ENCODE measurements at regions not wholly inside any gene's neighbourhood (a gene's known extent, or its start where the extent isn't known, plus 50 kb on each side); places are given as distances from the start of the nearest gene placed in this dataset.

- TF ChIP-seq, protein P1, sequence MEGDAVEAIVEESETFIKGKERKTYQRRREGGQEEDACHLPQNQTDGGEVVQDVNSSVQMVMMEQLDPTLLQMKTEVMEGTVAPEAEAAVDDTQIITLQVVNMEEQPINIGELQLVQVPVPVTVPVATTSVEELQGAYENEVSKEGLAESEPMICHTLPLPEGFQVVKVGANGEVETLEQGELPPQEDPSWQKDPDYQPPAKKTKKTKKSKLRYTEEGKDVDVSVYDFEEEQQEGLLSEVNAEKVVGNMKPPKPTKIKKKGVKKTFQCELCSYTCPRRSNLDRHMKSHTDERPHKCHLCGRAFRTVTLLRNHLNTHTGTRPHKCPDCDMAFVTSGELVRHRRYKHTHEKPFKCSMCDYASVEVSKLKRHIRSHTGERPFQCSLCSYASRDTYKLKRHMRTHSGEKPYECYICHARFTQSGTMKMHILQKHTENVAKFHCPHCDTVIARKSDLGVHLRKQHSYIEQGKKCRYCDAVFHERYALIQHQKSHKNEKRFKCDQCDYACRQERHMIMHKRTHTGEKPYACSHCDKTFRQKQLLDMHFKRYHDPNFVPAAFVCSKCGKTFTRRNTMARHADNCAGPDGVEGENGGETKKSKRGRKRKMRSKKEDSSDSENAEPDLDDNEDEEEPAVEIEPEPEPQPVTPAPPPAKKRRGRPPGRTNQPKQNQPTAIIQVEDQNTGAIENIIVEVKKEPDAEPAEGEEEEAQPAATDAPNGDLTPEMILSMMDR (IDR thresholded peaks at IDR 0.05; ENCODE audit: low read depth, low read length), result no peak
- no peak for TF ChIP-seq POLR2A (IDR thresholded peaks at IDR 0.05; ENCODE audit: extremely low read depth, insufficient read length)
- TF ChIP-seq MYC (IDR thresholded peaks at IDR 0.05; ENCODE audit: low read depth, low read length), result no peak
- TF ChIP-seq MAX (IDR thresholded peaks at IDR 0.05; ENCODE audit: low read depth, low read length), result no peak
- no peak for DNase-seq (ENCODE audit: low read depth)
- no peak overlapping the region for H3K4me3 ChIP-seq (ENCODE audit: low read depth, low read length)
Observed at GRCh38 chr2:187939180-187939579, 352.5 kb upstream of the GULP1 start.

- no peak for DNase-seq (ENCODE audit: low read depth)
- TF ChIP-seq MAX (IDR thresholded peaks at IDR 0.05; ENCODE audit: low read depth, low read length) (no peak), MYC (IDR thresholded peaks at IDR 0.05; ENCODE audit: low read depth, low read length) (no peak), POLR2A (IDR thresholded peaks at IDR 0.05; ENCODE audit: extremely low read depth, insufficient read length) (no peak)
- TF ChIP-seq, protein P1 (IDR thresholded peaks at IDR 0.05; ENCODE audit: low read depth, low read length), result no peak
- no peak overlapping the region for H3K4me3 ChIP-seq (ENCODE audit: low read depth, low read length)
Observed at GRCh38 chr2:187942876-187943275, 348.8 kb upstream of the GULP1 start.

DNA sequence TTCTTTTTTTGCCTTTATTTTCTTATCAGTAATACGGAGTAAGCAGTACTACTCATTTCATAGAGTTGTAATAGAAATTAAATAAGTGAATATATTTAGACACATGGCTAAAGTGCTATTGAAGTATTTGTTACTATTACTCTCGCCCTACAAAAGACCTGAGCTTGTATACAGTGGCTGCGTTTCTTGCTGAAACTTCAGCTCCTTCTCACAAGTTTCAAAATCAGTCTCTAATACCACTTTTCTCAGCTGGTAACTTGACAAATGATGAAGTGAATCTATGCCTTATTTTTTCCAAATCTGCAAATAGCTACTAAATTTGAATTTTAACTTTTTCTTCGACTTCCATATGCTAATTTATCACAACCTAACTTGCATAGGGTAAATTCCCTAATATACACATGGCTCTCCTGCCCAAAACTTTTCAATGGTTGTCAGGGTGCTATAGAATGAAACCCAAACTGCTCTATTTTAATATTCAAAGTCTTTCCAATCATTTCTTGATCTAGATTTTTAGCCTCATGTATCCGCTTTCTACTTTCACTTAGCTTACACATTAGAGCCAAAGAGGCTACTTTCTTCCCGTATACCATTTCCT is 347.8 kb upstream of the GULP1 start:
- no peak for DNase-seq (ENCODE audit: low read depth)
- no peak for TF ChIP-seq POLR2A (IDR thresholded peaks at IDR 0.05; ENCODE audit: extremely low read depth, insufficient read length)
- no peak for TF ChIP-seq MYC (IDR thresholded peaks at IDR 0.05; ENCODE audit: low read depth, low read length)
- TF ChIP-seq MAX (IDR thresholded peaks at IDR 0.05; ENCODE audit: low read depth, low read length), result no peak
- TF ChIP-seq, protein P1 (IDR thresholded peaks at IDR 0.05; ENCODE audit: low read depth, low read length), result no peak
- H3K4me3 ChIP-seq (ENCODE audit: low read depth, low read length), result no peak overlapping the region

- TF ChIP-seq POLR2A (IDR thresholded peaks at IDR 0.05; ENCODE audit: extremely low read depth, insufficient read length) (no peak), MAX (IDR thresholded peaks at IDR 0.05; ENCODE audit: low read depth, low read length) (no peak), MYC (IDR thresholded peaks at IDR 0.05; ENCODE audit: low read depth, low read length) (no peak)
- TF ChIP-seq, protein P1 (IDR thresholded peaks at IDR 0.05; ENCODE audit: low read depth, low read length), result no peak
- no peak overlapping the region for H3K4me3 ChIP-seq (ENCODE audit: low read depth, low read length)
- no peak for DNase-seq (ENCODE audit: low read depth)
Observed at GRCh38 chr2:187949859-187950258, 341.8 kb upstream of the GULP1 start.

DNA sequence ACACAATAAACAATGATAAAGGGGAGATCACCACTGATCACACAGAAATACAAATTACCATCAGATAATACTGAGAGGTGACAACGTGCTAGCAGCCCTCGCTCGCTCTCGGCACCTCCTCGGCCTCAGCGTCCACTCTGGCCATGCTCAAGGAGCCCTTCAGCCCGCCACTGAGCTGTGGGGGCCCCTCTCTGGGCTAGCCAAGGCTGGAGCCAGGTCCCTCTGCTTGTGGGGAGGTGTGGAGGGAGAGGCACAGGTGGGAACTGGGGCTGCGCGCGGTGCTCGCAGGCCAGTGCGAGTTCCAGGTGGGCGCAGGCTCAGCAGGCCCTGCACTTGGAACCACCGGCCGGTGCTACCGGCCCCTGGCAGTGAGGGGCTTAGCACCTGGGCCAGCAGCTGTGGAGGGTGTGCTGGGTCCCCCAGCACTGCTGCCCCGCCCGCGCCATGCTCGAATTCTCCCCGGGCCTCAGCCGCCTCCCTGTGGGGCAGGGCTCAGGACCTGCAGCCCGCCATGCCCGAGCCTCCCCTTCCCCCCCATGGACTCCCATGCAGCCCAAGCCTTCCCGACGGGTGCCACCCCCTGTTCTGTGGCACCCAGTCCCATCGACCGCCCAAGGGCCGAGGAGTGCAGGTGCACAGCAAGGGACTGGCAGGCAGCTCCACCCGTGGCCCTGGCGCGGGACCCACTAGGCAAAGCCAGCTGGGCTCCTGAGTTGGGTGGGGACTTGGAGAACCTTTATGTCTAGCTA is 340.0 kb upstream of the GULP1 start:
- no peak overlapping the region for H3K4me3 ChIP-seq (ENCODE audit: low read depth, low read length)
- DNase-seq (ENCODE audit: low read depth), result no peak
- no peak for TF ChIP-seq MAX (IDR thresholded peaks at IDR 0.05; ENCODE audit: low read depth, low read length)
- TF ChIP-seq, protein P1 (IDR thresholded peaks at IDR 0.05; ENCODE audit: low read depth, low read length), result no peak
- TF ChIP-seq POLR2A (IDR thresholded peaks at IDR 0.05; ENCODE audit: extremely low read depth, insufficient read length), result no peak
- TF ChIP-seq MYC (IDR thresholded peaks at IDR 0.05; ENCODE audit: low read depth, low read length), result no peak

All from NB4 (cell line).